Ovary (tissue), 7 donors: ENCODE measurements at regions not wholly inside any gene's neighbourhood (a gene's known extent, or its start where the extent isn't known, plus 50 kb on each side); places are given as distances from the start of the nearest gene placed in this dataset.

Experiments used
- DNase-seq, 5 donors: peaks; one replicate each; pipeline ENCODE4 v3.0.0-alpha.2; 2019 to 2020
- H3K27ac ChIP-seq, 2 donors: fragments of 200-600 bp; one replicate each; pipeline versions ENCODE4 v1.5.1 to v1.8.0; 2019 to 2022
- H3K27me3 ChIP-seq: fragments of 200-600 bp; one replicate; pipeline ENCODE4 v1.8.0; 2022
- H3K36me3 ChIP-seq: fragments of 200-600 bp; sonication (generic); one replicate; pipeline ENCODE4 v1.5.1; 2019
- H3K4me1 ChIP-seq: one replicate; pipeline ENCODE4 v1.8.1; 2013; ENCODE audit warnings: mild to moderate bottlenecking, moderate library complexity; ENCODE audit not compliant: insufficient read depth
- H3K4me3 ChIP-seq: fragments of 200-600 bp; sonication (generic); one replicate; pipeline ENCODE4 v1.5.1; 2017
- H3K9me3 ChIP-seq, 2 donors: fragments of 200-600 bp in 1 of 2; sonication (generic) in 1 of 2; one replicate each; pipeline versions ENCODE4 v1.5.1 to v1.8.1; 2013 to 2019; ENCODE audit warnings: mild to moderate bottlenecking in 1 of 2, moderate library complexity in 1 of 2
- EP300 ChIP-seq: sonication (generic); formaldehyde crosslinking; IDR thresholded peaks from one replicate; pipeline ENCODE4 v1.6.1; 2017; ENCODE audit warnings: antibody characterized with exemption
- POLR2A ChIP-seq: fragments of 450-650 bp; IDR thresholded peaks from one replicate; pipeline ENCODE4 v1.6.1; 2017; ENCODE audit warnings: antibody characterized with exemption, mild to moderate bottlenecking, moderate library complexity
- WGBS, 3 donors: extraction: QIAGEN DNeasy Blood & Tissue Kit in 1 of 3; methylation state at CpG; one replicate each; pipeline versions ENCODE4 v1.1.5 to v1.1.7; 2013 to 2017; 5-methylcytosine and 5-hydroxymethylcytosine counted together
- intact Hi-C, 4 donors: fragments of 100-400 bp; cut with DNase I; formaldehyde crosslinking; loops; one replicate each; pipeline versions ENCODE4 v1.11.0 to v1.15.1; 2022 to 2023
- TF ChIP-seq, protein P1 (sequence below), 3 donors: fragments of 450-650 bp in 2 of 3; fragments of 200-600 bp in 1 of 3; IDR thresholded peaks; one replicate each; pipeline versions ENCODE4 v1.5.1 to v1.8.0; 2016 to 2022; ENCODE audit warnings: antibody characterized with exemption in 3 of 3, mild to moderate bottlenecking in 1 of 3
- donor health status: DM: no; HTN: no; CAD: no; lungs with moderate emphysema.
- donor health status: DM: no; HTN: no; CAD: no.
- donor health status: Bipolar disorder and iron deficiency.
- donor health status: DM: no; HTN: no; CAD: no.
- donor health status: DM: yes; HTN: yes; CAD: no.

GRCh38 chr4:152126238-152126637, 365.4 kb upstream of the GATB start:
- Histone ChIP-seq H3K4me3 (no peak overlapping the region), H3K27ac (no peak overlapping the region), H3K4me1 (no peaks in the 10 kb centered on the region), H3K27me3 (no peaks in the 10 kb centered on the region), H3K9me3 (no peaks in the 10 kb centered on the region), H3K36me3 (no peaks in the 10 kb centered on the region)
- no peak for DNase-seq
- intact Hi-C loops: no loop called here
- WGBS, 3 donors: 72 to 84% (median 80%) methylated on average over 2 of the region's 2 CpGs
- no peak for TF ChIP-seq POLR2A

- H3K4me3 ChIP-seq: no peak overlapping the region
- H3K27ac ChIP-seq: no peak overlapping the region
- WGBS, 3 donors: 71 to 73% (median 72%) methylated on average over 12 of the region's 12 CpGs
- intact Hi-C loops: no loop called here
- TF ChIP-seq, protein P1, sequence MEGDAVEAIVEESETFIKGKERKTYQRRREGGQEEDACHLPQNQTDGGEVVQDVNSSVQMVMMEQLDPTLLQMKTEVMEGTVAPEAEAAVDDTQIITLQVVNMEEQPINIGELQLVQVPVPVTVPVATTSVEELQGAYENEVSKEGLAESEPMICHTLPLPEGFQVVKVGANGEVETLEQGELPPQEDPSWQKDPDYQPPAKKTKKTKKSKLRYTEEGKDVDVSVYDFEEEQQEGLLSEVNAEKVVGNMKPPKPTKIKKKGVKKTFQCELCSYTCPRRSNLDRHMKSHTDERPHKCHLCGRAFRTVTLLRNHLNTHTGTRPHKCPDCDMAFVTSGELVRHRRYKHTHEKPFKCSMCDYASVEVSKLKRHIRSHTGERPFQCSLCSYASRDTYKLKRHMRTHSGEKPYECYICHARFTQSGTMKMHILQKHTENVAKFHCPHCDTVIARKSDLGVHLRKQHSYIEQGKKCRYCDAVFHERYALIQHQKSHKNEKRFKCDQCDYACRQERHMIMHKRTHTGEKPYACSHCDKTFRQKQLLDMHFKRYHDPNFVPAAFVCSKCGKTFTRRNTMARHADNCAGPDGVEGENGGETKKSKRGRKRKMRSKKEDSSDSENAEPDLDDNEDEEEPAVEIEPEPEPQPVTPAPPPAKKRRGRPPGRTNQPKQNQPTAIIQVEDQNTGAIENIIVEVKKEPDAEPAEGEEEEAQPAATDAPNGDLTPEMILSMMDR (IDR thresholded peaks at IDR 0.05): no peak
- TF ChIP-seq POLR2A (no peak), EP300 (no peak)
- H3K36me3 ChIP-seq: no peaks in the 10 kb centered on the region
- no peaks in the 10 kb centered on the region for H3K4me1 ChIP-seq
- no peaks in the 10 kb centered on the region for H3K27me3 ChIP-seq
- no peaks in the 10 kb centered on the region for H3K9me3 ChIP-seq
- DNase-seq: no peak
Observed at GRCh38 chr4:152118819-152119553, 358.2 kb upstream of the GATB start.

DNA sequence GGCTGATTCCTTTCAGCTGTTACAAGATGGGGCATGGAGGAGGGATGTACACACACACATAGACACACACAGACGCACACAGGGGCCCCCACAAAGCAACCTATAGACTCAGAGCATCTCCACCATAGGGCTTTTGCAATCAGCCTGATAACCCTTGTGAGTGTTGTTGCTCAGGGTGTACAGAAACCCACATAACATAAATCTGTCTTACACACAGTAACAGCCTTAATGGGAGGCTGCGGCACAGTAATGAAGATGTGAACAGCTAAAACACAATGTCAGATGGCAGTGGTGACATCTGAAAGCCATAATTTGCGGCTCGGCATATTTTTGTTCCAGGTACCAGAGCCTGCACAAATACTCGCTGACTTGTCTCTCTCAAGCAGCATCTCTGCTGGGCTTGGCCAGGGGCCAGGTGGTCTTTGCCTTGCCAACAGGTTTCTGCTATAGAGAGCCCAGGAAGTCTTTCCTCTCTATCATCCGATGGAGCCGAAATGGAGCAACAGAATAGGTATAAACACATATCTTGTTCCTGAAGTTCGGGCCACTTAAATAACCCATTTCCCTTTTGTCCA, 357.2 kb upstream of the GATB start:
- 59 to 69% (median 68%) methylated on average over 8 of the region's 8 CpGs for WGBS, 3 donors
- DNase-seq: no peak
- no peaks in the 10 kb centered on the region for H3K9me3 ChIP-seq
- no peak overlapping the region for H3K4me3 ChIP-seq
- intact Hi-C loops: no loop called here
- H3K27ac ChIP-seq: no peak overlapping the region
- no peaks in the 10 kb centered on the region for H3K36me3 ChIP-seq
- no peaks in the 10 kb centered on the region for H3K4me1 ChIP-seq
- TF ChIP-seq, protein P1 (IDR thresholded peaks at IDR 0.05): no peak
- H3K27me3 ChIP-seq: no peaks in the 10 kb centered on the region

- TF ChIP-seq EP300 (no peak), POLR2A (no peak)
- TF ChIP-seq, protein P1 (IDR thresholded peaks at IDR 0.05): no peak
- no peak for DNase-seq
- Histone ChIP-seq H3K4me1 (no peaks in the 10 kb centered on the region), H3K9me3 (no peaks in the 10 kb centered on the region), H3K27ac (no peak overlapping the region), H3K27me3 (no peaks in the 10 kb centered on the region), H3K4me3 (no peak overlapping the region), H3K36me3 (no peaks in the 10 kb centered on the region)
- WGBS, 3 donors: 46 to 53% (median 49%) methylated on average over 6 of the region's 6 CpGs
- intact Hi-C loops: no loop called here
Observed at GRCh38 chr4:152117520-152117919, 356.7 kb upstream of the GATB start.

DNA sequence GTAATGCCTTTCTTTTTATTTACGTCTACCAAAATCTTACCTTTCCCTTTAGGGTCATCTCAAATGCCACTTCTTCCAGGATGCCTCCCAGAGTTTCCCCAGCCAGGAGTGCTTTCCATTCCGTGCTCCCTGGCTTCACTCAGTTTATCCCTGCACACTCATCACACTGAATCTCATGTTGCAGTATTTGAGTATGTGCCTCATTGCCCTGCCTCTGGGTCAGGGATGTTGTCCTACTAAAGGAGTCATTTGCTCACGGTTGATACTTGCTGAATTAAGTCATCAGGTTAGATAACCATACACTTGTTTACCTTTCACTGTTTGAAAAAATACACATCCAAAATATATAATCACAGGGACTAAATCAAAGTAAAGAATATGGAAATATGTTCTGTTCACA, 356.2 kb upstream of the GATB start:
- intact Hi-C loops: no loop called here
- 71 to 86% (median 80%) methylated on average over 3 of the region's 3 CpGs for whole genome bisulfite sequencing, 3 donors
- Histone ChIP-seq H3K27me3 (no peaks in the 10 kb centered on the region), H3K4me1 (no peaks in the 10 kb centered on the region), H3K4me3 (no peak overlapping the region), H3K36me3 (no peaks in the 10 kb centered on the region), H3K27ac (no peak overlapping the region), H3K9me3 (no peaks in the 10 kb centered on the region)
- TF ChIP-seq POLR2A: no peak
- no peak for TF ChIP-seq EP300
- TF ChIP-seq, protein P1 (IDR thresholded peaks at IDR 0.05): no peak
- no peak for DNase-seq
